WTC11 (cell line): ENCODE measurements at regions not wholly inside any gene's neighbourhood (a gene's known extent, or its start where the extent isn't known, plus 50 kb on each side); places are given as distances from the start of the nearest gene placed in this dataset.

Experiments used
- ATAC-seq: fragments of 200-7000 bp; cut with Tn5 transposase; 2 replicates; pipeline ENCODE4 v1.10.0; 2021; ENCODE audit warnings: mild to moderate bottlenecking, moderate library complexity
- CTCF ChIA-PET: fragments of 300-600 bp; sonication (Branson Sonifier 250); formaldehyde crosslinking; loops from one replicate; lab custom pipeline; 2021; ENCODE audit warnings: antibody characterized with exemption; lab: Charles Lee
- POLR2A ChIA-PET: fragments of 350-600 bp; sonication (Branson Sonifier 250); formaldehyde crosslinking; loops from one replicate; lab custom pipeline; 2021; ENCODE audit warnings: antibody characterized with exemption; lab: Charles Lee
- DNase-seq: peaks from one replicate; pipeline ENCODE4 v3.0.0; 2021; ENCODE audit warnings: low spot score
- H3K27ac Mint-ChIP-seq: 2 replicates; pipeline ENCODE4 v1.8.0; 2021; ENCODE audit warnings: mixed read lengths
- H3K27me3 Mint-ChIP-seq: 2 replicates; pipeline ENCODE4 v1.8.0; 2021; ENCODE audit warnings: low read depth, mild to moderate bottlenecking, moderate library complexity, mixed read lengths
- H3K36me3 Mint-ChIP-seq: 2 replicates; pipeline ENCODE4 v1.8.0; 2021; ENCODE audit warnings: mixed read lengths
- H3K4me1 Mint-ChIP-seq: 2 replicates; pipeline ENCODE4 v1.8.0; 2022; ENCODE audit warnings: mixed read lengths
- H3K4me3 Mint-ChIP-seq: 2 replicates; pipeline ENCODE4 v1.8.0; 2021; ENCODE audit warnings: mild to moderate bottlenecking, moderate library complexity, mixed read lengths
- H3K9me3 Mint-ChIP-seq: 2 replicates; pipeline ENCODE4 v1.8.0; 2021; ENCODE audit warnings: mixed read lengths
- CBFB ChIP-seq: sonication (generic); formaldehyde crosslinking; IDR thresholded peaks from 2 replicates; pipeline ENCODE4 v1.8.1; 2022; ENCODE audit warnings: mild to moderate bottlenecking, low read depth, missing genetic modification reagents
- EMX1 ChIP-seq: fragments of 250-450 bp; sonication (Bioruptor Pico); IDR thresholded peaks from 2 replicates; pipeline ENCODE4 v1.8.0; 2021; ENCODE audit warnings: mild to moderate bottlenecking
- ESRRA ChIP-seq: sonication (generic); formaldehyde crosslinking; IDR thresholded peaks from 2 replicates; pipeline ENCODE4 v1.8.1; 2022; ENCODE audit warnings: mild to moderate bottlenecking, missing genetic modification reagents, borderline replicate concordance
- IRF2 ChIP-seq: sonication (generic); formaldehyde crosslinking; IDR thresholded peaks from 2 replicates; pipeline ENCODE4 v1.8.0; 2022; ENCODE audit warnings: low read depth, missing genetic modification reagents, borderline replicate concordance
- MYBL2 ChIP-seq: sonication (generic); formaldehyde crosslinking; IDR thresholded peaks from 2 replicates; pipeline ENCODE4 v1.8.1; 2023; ENCODE audit warnings: mild to moderate bottlenecking, moderate library complexity, missing genetic modification reagents
- NR1H2 ChIP-seq: sonication (generic); formaldehyde crosslinking; IDR thresholded peaks from 2 replicates; pipeline ENCODE4 v1.9.0; 2021; ENCODE audit warnings: mild to moderate bottlenecking, moderate library complexity, missing genetic modification reagents
- PRRX2 ChIP-seq: fragments of 250-450 bp; sonication (Bioruptor Pico); IDR thresholded peaks from 2 replicates; pipeline ENCODE4 v1.8.0; 2021; ENCODE audit warnings: mild to moderate bottlenecking
- RELA ChIP-seq: sonication (generic); formaldehyde crosslinking; IDR thresholded peaks from 2 replicates; pipeline ENCODE4 v1.8.1; 2022; ENCODE audit warnings: missing genetic modification reagents, mild to moderate bottlenecking, borderline replicate concordance
- TEAD4 ChIP-seq: sonication (generic); formaldehyde crosslinking; IDR thresholded peaks from 2 replicates; pipeline ENCODE4 v1.8.0; 2022; ENCODE audit warnings: mild to moderate bottlenecking, missing genetic modification reagents
- ZBTB21 ChIP-seq: sonication (generic); formaldehyde crosslinking; IDR thresholded peaks from 2 replicates; pipeline ENCODE4 v1.8.1; 2023; ENCODE audit warnings: mild to moderate bottlenecking, missing genetic modification reagents, borderline replicate concordance
- ZNF138 ChIP-seq: sonication (generic); formaldehyde crosslinking; conservative IDR thresholded peaks from 2 replicates; pipeline ENCODE4 v1.8.1; 2022; ENCODE audit warnings: mild to moderate bottlenecking, moderate library complexity, missing genetic modification reagents
- ZNF396 ChIP-seq: fragments of 250-450 bp; sonication (Bioruptor Pico); IDR thresholded peaks from 2 replicates; pipeline ENCODE4 v1.8.0; 2021; ENCODE audit warnings: mild to moderate bottlenecking, moderate library complexity, borderline replicate concordance
- ZNF671 ChIP-seq: fragments of 250-450 bp; sonication (Bioruptor Pico); IDR thresholded peaks from 2 replicates; pipeline ENCODE4 v1.8.0; 2021; ENCODE audit warnings: mild to moderate bottlenecking
- TF ChIP-seq, protein P1 (sequence below): fragments of 250-450 bp; sonication (Bioruptor Pico); IDR thresholded peaks from 2 replicates; pipeline ENCODE4 v1.9.0; 2021; ENCODE audit warnings: mild to moderate bottlenecking
- TF ChIP-seq, protein P2 (sequence below): sonication (generic); formaldehyde crosslinking; IDR thresholded peaks from 2 replicates; pipeline ENCODE4 v1.8.1; 2022; ENCODE audit warnings: low read depth, mild to moderate bottlenecking, moderate library complexity, missing genetic modification reagents, borderline replicate concordance
- TF ChIP-seq, protein P3 (sequence below): sonication (generic); formaldehyde crosslinking; conservative IDR thresholded peaks from 2 replicates; pipeline ENCODE4 v1.8.1; 2023; ENCODE audit warnings: mild to moderate bottlenecking, low read depth, missing genetic modification reagents, moderate library complexity
- TF ChIP-seq, protein P4 (sequence below): fragments of 250-450 bp; sonication (Bioruptor Pico); IDR thresholded peaks from 2 replicates; pipeline ENCODE4 v2.1.2; 2022; ENCODE audit warnings: mild to moderate bottlenecking, moderate library complexity
- TF ChIP-seq, protein P5 (sequence below): fragments of 250-450 bp; sonication (Bioruptor Pico); IDR thresholded peaks from 2 replicates; pipeline ENCODE4 v1.8.0; 2021; ENCODE audit warnings: mild to moderate bottlenecking
- TF ChIP-seq, protein P6 (sequence below): sonication (generic); formaldehyde crosslinking; IDR thresholded peaks from 2 replicates; pipeline ENCODE4 v1.8.1; 2023; ENCODE audit warnings: mild to moderate bottlenecking, moderate library complexity, missing genetic modification reagents
- TF ChIP-seq, protein P7 (sequence below): sonication (generic); formaldehyde crosslinking; IDR thresholded peaks from 2 replicates; pipeline ENCODE4 v1.8.1; 2023; ENCODE audit warnings: mild to moderate bottlenecking, missing genetic modification reagents, moderate library complexity
- TF ChIP-seq, protein P8 (sequence below): sonication (generic); formaldehyde crosslinking; IDR thresholded peaks from 2 replicates; pipeline ENCODE4 v1.8.0; 2023; ENCODE audit warnings: missing genetic modification reagents
- TF ChIP-seq, protein P9 (sequence below): sonication (generic); formaldehyde crosslinking; IDR thresholded peaks from 2 replicates; pipeline ENCODE4 v1.8.0; 2022; ENCODE audit warnings: mild to moderate bottlenecking, missing genetic modification reagents
- TF ChIP-seq, protein P10 (sequence below): sonication (generic); formaldehyde crosslinking; IDR thresholded peaks from 2 replicates; pipeline ENCODE4 v1.8.1; 2023; ENCODE audit warnings: mild to moderate bottlenecking, missing genetic modification reagents

DNA sequence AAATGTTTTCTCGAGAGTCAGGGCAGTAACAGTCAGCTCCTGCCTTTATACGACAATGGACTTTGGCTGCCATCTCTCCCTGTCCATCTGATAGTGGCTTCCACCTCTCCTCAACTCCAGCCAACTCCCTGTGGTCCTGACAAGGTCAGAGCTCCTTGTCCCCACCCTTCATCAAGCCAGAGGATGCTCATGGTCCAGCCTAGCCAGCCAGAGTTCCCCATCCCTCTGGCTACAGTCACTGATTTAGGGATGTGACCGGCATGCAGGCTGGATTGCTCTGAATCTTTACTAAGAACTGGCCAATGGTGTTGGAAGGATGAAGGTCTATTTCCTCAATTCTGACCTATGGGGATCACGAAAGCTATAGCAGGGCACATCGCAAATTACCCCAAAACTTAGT lies 156.1 kb downstream of the OR4M2 start (continued):
- TF ChIP-seq, protein P1, sequence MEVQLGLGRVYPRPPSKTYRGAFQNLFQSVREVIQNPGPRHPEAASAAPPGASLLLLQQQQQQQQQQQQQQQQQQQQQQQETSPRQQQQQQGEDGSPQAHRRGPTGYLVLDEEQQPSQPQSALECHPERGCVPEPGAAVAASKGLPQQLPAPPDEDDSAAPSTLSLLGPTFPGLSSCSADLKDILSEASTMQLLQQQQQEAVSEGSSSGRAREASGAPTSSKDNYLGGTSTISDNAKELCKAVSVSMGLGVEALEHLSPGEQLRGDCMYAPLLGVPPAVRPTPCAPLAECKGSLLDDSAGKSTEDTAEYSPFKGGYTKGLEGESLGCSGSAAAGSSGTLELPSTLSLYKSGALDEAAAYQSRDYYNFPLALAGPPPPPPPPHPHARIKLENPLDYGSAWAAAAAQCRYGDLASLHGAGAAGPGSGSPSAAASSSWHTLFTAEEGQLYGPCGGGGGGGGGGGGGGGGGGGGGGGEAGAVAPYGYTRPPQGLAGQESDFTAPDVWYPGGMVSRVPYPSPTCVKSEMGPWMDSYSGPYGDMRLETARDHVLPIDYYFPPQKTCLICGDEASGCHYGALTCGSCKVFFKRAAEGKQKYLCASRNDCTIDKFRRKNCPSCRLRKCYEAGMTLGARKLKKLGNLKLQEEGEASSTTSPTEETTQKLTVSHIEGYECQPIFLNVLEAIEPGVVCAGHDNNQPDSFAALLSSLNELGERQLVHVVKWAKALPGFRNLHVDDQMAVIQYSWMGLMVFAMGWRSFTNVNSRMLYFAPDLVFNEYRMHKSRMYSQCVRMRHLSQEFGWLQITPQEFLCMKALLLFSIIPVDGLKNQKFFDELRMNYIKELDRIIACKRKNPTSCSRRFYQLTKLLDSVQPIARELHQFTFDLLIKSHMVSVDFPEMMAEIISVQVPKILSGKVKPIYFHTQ (CRISPR knock-in tag): no peak
- TF ChIP-seq ESRRA: no peak
- TF ChIP-seq ZNF138 (CRISPR knock-in tag): no peak
- no peak for TF ChIP-seq PRRX2 (CRISPR knock-in tag)
- no peak for TF ChIP-seq IRF2 (CRISPR knock-in tag)
- TF ChIP-seq ZNF396 (CRISPR knock-in tag): no peak

DNA sequence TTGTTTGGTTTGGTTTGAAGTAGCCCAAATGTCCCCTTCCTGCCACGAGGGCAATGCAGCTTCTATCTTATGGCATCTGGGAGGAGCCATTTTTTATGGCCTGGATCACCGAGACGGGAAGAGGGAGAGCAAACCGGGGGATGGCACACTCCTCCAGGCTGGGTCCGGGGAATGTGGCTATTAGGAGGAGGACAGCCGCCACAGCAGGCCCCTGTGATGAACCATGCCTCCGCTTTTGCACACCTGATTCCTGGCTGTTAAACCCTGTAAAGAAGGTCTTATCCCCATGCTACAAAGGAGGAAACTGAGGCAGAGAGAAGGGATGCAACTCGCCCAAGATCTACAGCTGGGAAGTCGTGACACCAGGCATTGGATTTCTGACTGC lies 157.6 kb downstream of the OR4M2 start:
- no peak for ATAC-seq
- Mint-ChIP-seq H3K27me3 (peaks cover 32% of the 10 kb centered on the region), H3K27ac (no peak overlapping the region), H3K36me3 (peaks cover 80% of the 10 kb centered on the region), H3K4me1 (no peaks in the 10 kb centered on the region), H3K4me3 (no peak overlapping the region), H3K9me3 (peaks cover 75% of the 10 kb centered on the region)
- ChIA-PET CTCF (no interaction called here), POLR2A (interaction anchor here (0.6 kb wide), 1 partner anchor 1874 kb away, joined by 3 read pairs; no protein-coding TSS in a partner anchor)
- no peak for DNase-seq
- TF ChIP-seq, protein P2, sequence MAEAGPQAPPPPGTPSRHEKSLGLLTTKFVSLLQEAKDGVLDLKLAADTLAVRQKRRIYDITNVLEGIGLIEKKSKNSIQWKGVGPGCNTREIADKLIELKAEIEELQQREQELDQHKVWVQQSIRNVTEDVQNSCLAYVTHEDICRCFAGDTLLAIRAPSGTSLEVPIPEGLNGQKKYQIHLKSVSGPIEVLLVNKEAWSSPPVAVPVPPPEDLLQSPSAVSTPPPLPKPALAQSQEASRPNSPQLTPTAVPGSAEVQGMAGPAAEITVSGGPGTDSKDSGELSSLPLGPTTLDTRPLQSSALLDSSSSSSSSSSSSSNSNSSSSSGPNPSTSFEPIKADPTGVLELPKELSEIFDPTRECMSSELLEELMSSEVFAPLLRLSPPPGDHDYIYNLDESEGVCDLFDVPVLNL (CRISPR knock-in tag): no peak
- TF ChIP-seq, protein P3, sequence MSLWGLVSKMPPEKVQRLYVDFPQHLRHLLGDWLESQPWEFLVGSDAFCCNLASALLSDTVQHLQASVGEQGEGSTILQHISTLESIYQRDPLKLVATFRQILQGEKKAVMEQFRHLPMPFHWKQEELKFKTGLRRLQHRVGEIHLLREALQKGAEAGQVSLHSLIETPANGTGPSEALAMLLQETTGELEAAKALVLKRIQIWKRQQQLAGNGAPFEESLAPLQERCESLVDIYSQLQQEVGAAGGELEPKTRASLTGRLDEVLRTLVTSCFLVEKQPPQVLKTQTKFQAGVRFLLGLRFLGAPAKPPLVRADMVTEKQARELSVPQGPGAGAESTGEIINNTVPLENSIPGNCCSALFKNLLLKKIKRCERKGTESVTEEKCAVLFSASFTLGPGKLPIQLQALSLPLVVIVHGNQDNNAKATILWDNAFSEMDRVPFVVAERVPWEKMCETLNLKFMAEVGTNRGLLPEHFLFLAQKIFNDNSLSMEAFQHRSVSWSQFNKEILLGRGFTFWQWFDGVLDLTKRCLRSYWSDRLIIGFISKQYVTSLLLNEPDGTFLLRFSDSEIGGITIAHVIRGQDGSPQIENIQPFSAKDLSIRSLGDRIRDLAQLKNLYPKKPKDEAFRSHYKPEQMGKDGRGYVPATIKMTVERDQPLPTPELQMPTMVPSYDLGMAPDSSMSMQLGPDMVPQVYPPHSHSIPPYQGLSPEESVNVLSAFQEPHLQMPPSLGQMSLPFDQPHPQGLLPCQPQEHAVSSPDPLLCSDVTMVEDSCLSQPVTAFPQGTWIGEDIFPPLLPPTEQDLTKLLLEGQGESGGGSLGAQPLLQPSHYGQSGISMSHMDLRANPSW (CRISPR knock-in tag): no peak
- TF ChIP-seq, protein P4, sequence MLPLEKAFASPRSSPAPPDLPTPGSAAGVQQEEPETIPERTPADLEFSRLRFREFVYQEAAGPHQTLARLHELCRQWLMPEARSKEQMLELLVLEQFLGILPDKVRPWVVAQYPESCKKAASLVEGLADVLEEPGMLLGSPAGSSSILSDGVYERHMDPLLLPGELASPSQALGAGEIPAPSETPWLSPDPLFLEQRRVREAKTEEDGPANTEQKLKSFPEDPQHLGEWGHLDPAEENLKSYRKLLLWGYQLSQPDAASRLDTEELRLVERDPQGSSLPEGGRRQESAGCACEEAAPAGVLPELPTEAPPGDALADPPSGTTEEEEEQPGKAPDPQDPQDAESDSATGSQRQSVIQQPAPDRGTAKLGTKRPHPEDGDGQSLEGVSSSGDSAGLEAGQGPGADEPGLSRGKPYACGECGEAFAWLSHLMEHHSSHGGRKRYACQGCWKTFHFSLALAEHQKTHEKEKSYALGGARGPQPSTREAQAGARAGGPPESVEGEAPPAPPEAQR (CRISPR knock-in tag): no peak
- TF ChIP-seq, protein P5, sequence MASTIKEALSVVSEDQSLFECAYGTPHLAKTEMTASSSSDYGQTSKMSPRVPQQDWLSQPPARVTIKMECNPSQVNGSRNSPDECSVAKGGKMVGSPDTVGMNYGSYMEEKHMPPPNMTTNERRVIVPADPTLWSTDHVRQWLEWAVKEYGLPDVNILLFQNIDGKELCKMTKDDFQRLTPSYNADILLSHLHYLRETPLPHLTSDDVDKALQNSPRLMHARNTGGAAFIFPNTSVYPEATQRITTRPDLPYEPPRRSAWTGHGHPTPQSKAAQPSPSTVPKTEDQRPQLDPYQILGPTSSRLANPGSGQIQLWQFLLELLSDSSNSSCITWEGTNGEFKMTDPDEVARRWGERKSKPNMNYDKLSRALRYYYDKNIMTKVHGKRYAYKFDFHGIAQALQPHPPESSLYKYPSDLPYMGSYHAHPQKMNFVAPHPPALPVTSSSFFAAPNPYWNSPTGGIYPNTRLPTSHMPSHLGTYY: no peak
- no peak for TF ChIP-seq ZBTB21
- TF ChIP-seq EMX1 (CRISPR knock-in tag): no peak
- TF ChIP-seq, protein P6, sequence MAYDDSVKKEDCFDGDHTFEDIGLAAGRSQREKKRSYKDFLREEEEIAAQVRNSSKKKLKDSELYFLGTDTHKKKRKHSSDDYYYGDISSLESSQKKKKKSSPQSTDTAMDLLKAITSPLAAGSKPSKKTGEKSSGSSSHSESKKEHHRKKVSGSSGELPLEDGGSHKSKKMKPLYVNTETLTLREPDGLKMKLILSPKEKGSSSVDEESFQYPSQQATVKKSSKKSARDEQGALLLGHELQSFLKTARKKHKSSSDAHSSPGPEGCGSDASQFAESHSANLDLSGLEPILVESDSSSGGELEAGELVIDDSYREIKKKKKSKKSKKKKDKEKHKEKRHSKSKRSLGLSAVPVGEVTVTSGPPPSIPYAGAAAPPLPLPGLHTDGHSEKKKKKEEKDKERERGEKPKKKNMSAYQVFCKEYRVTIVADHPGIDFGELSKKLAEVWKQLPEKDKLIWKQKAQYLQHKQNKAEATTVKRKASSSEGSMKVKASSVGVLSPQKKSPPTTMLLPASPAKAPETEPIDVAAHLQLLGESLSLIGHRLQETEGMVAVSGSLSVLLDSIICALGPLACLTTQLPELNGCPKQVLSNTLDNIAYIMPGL: no peak
- TF ChIP-seq, protein P7, sequence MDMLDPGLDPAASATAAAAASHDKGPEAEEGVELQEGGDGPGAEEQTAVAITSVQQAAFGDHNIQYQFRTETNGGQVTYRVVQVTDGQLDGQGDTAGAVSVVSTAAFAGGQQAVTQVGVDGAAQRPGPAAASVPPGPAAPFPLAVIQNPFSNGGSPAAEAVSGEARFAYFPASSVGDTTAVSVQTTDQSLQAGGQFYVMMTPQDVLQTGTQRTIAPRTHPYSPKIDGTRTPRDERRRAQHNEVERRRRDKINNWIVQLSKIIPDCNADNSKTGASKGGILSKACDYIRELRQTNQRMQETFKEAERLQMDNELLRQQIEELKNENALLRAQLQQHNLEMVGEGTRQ (CRISPR knock-in tag): no peak
- TF ChIP-seq, protein P8, sequence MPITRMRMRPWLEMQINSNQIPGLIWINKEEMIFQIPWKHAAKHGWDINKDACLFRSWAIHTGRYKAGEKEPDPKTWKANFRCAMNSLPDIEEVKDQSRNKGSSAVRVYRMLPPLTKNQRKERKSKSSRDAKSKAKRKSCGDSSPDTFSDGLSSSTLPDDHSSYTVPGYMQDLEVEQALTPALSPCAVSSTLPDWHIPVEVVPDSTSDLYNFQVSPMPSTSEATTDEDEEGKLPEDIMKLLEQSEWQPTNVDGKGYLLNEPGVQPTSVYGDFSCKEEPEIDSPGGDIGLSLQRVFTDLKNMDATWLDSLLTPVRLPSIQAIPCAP (CRISPR knock-in tag): no peak
- no peak for TF ChIP-seq TEAD4 (CRISPR knock-in tag)
- TF ChIP-seq, protein P9, sequence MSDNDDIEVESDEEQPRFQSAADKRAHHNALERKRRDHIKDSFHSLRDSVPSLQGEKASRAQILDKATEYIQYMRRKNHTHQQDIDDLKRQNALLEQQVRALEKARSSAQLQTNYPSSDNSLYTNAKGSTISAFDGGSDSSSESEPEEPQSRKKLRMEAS (CRISPR knock-in tag): no peak
- no peak for TF ChIP-seq ZNF671 (CRISPR knock-in tag)
- TF ChIP-seq, protein P10, sequence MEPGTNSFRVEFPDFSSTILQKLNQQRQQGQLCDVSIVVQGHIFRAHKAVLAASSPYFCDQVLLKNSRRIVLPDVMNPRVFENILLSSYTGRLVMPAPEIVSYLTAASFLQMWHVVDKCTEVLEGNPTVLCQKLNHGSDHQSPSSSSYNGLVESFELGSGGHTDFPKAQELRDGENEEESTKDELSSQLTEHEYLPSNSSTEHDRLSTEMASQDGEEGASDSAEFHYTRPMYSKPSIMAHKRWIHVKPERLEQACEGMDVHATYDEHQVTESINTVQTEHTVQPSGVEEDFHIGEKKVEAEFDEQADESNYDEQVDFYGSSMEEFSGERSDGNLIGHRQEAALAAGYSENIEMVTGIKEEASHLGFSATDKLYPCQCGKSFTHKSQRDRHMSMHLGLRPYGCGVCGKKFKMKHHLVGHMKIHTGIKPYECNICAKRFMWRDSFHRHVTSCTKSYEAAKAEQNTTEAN: no peak
- TF ChIP-seq CBFB (CRISPR knock-in tag): no peak
- TF ChIP-seq MYBL2: no peak
- no peak for TF ChIP-seq RELA (CRISPR knock-in tag)
- no peak for TF ChIP-seq NR1H2 (CRISPR knock-in tag)
